ENCODE measurements at regions not wholly inside any gene's neighbourhood (a gene's known extent, or its start where the extent isn't known, plus 50 kb on each side); places are given as distances from the start of the nearest gene placed in this dataset.

DNA sequence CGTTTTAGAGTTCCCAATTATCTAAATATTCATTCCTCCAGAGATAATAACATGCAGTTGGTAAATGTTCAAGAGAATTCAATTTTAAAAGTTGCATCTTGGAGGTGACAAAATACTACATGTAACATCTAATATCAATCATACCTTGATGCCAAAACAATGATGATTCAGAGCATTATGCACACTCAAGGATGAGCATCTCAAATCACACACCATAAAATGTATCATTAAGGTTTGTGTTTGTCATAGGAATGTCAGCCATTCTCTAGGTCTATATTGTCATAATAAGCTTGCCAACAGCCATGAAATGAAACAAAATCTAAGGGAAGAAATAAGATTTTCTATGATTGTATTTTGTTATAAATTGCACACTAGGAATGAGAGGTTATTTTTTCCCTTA is 1667.0 kb downstream of the DPP10 start:
- Histone ChIP-seq H2AFZ (ENCODE audit: control insufficient read depth, low read length) (no peak overlapping the region), H3K9me1 (ENCODE audit: control insufficient read depth, extremely low read depth, insufficient read depth, low read length) (no peaks in the 10 kb centered on the region), H3K9ac (ENCODE audit: control insufficient read depth, extremely low read depth, insufficient read depth, low read length) (no peak overlapping the region), H4K20me1 (ENCODE audit: control insufficient read depth, extremely low read depth, insufficient read depth, low read length) (no peaks in the 10 kb centered on the region), H3K79me2 (ENCODE audit: control insufficient read depth, insufficient read depth, low read length) (no peaks in the 10 kb centered on the region), H3K4me1 (ENCODE audit: control insufficient read depth, extremely low read depth, insufficient read depth, low read length) (no peaks in the 10 kb centered on the region), H3K27me3 (ENCODE audit: control insufficient read depth, extremely low read depth, insufficient read depth, low read length) (no peaks in the 10 kb centered on the region), H3K4me2 (ENCODE audit: control insufficient read depth, extremely low read depth, insufficient read depth, low read depth, low read length) (no peak overlapping the region), H3K4me3 (ENCODE audit: control insufficient read depth in 2 of 3, extremely low read depth in 1 of 3, insufficient read depth in 2 of 3, low read depth in 1 of 3, low read length in 3 of 3) (no peak overlapping the region), H3K9me3 (ENCODE audit: control insufficient read depth, low read depth, low read length) (no peaks in the 10 kb centered on the region), H3K27ac (ENCODE audit: control insufficient read depth, insufficient read depth, low read length) (no peak overlapping the region), H3K36me3 (ENCODE audit: control insufficient read depth in 2 of 2, extremely low read depth in 1 of 2, insufficient read depth in 2 of 2, low read length in 2 of 2) (no peaks in the 10 kb centered on the region)
- dilution Hi-C loops (cut with MboI; ENCODE audit: extremely low pct_ligation_motif_present, low sequenced_read_pairs), result no loop called here
- FAIRE-seq (no peak), DNase-seq (ENCODE audit: low read depth, low spot score) (no peak)
- no peak for TF ChIP-seq EZH2 (IDR thresholded peaks at IDR 0.05; ENCODE audit: low read length)
- TF ChIP-seq, protein P1, sequence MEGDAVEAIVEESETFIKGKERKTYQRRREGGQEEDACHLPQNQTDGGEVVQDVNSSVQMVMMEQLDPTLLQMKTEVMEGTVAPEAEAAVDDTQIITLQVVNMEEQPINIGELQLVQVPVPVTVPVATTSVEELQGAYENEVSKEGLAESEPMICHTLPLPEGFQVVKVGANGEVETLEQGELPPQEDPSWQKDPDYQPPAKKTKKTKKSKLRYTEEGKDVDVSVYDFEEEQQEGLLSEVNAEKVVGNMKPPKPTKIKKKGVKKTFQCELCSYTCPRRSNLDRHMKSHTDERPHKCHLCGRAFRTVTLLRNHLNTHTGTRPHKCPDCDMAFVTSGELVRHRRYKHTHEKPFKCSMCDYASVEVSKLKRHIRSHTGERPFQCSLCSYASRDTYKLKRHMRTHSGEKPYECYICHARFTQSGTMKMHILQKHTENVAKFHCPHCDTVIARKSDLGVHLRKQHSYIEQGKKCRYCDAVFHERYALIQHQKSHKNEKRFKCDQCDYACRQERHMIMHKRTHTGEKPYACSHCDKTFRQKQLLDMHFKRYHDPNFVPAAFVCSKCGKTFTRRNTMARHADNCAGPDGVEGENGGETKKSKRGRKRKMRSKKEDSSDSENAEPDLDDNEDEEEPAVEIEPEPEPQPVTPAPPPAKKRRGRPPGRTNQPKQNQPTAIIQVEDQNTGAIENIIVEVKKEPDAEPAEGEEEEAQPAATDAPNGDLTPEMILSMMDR (optimal IDR thresholded peaks at IDR 0.05 in 1 of 3, IDR thresholded peaks at IDR 0.05 in 1 of 3, conservative IDR thresholded peaks at IDR 0.05 in 1 of 3; ENCODE audit: extremely low read depth in 1 of 3, insufficient read depth in 2 of 3, low read length in 3 of 3), result no peak

DNA sequence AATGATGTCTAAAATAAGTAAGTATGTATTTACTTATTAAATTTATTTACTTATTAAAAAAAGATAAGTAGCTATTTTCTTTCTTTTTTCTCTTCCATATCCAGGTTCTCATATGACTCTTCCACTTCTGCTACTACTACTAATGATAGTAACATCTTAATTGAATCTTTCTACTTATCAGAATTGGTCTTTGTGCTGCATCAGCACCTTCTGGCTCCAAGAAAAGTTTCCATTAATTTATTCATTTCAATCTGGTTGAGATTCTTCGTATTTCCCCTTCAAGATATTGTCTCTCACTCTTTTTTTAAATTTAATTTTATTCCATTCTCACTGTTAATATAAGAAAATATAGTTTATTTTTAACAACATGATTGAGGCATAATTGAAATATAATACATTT is 1675.4 kb downstream of the DPP10 start:
- Histone ChIP-seq H3K27ac (ENCODE audit: control insufficient read depth, insufficient read depth, low read length) (no peak overlapping the region), H3K27me3 (ENCODE audit: control insufficient read depth, extremely low read depth, insufficient read depth, low read length) (no peaks in the 10 kb centered on the region), H3K4me1 (ENCODE audit: control insufficient read depth, extremely low read depth, insufficient read depth, low read length) (no peaks in the 10 kb centered on the region), H3K9me3 (ENCODE audit: control insufficient read depth, low read depth, low read length) (no peaks in the 10 kb centered on the region), H4K20me1 (ENCODE audit: control insufficient read depth, extremely low read depth, insufficient read depth, low read length) (no peaks in the 10 kb centered on the region), H3K79me2 (ENCODE audit: control insufficient read depth, insufficient read depth, low read length) (no peaks in the 10 kb centered on the region), H3K9me1 (ENCODE audit: control insufficient read depth, extremely low read depth, insufficient read depth, low read length) (no peaks in the 10 kb centered on the region), H2AFZ (ENCODE audit: control insufficient read depth, low read length) (no peak overlapping the region), H3K36me3 (ENCODE audit: control insufficient read depth in 2 of 2, extremely low read depth in 1 of 2, insufficient read depth in 2 of 2, low read length in 2 of 2) (no peaks in the 10 kb centered on the region), H3K4me3 (ENCODE audit: control insufficient read depth in 2 of 3, extremely low read depth in 1 of 3, insufficient read depth in 2 of 3, low read depth in 1 of 3, low read length in 3 of 3) (no peak overlapping the region), H3K9ac (ENCODE audit: control insufficient read depth, extremely low read depth, insufficient read depth, low read length) (no peak overlapping the region), H3K4me2 (ENCODE audit: control insufficient read depth, extremely low read depth, insufficient read depth, low read depth, low read length) (no peak overlapping the region)
- dilution Hi-C loops (cut with MboI; ENCODE audit: extremely low pct_ligation_motif_present, low sequenced_read_pairs), result no loop called here
- DNase-seq (ENCODE audit: low read depth, low spot score), result no peak
- FAIRE-seq, result no peak
- no peak for TF ChIP-seq EZH2 (IDR thresholded peaks at IDR 0.05; ENCODE audit: low read length)
- TF ChIP-seq, protein P1 (optimal IDR thresholded peaks at IDR 0.05 in 1 of 3, IDR thresholded peaks at IDR 0.05 in 1 of 3, conservative IDR thresholded peaks at IDR 0.05 in 1 of 3; ENCODE audit: extremely low read depth in 1 of 3, insufficient read depth in 2 of 3, low read length in 3 of 3), result no peak
